Ishikawa (cell line): ENCODE measurements at regions not wholly inside any gene's neighbourhood (a gene's known extent, or its start where the extent isn't known, plus 50 kb on each side); places are given as distances from the start of the nearest gene placed in this dataset.

ENCODE experiments used
- RAD21 ChIP-seq: IDR thresholded peaks from 2 replicates; pipeline ENCODE4 v1.6.1; 2012; ENCODE audit warnings: low read depth
- YY1 ChIP-seq: IDR thresholded peaks from 2 replicates; pipeline ENCODE4 v1.6.1; 2012; ENCODE audit warnings: low read depth

GRCh38 chr7:22576612-22577469, 76.9 kb upstream of the STEAP1B start:
- TF ChIP-seq YY1: no peak
- TF ChIP-seq RAD21: no peak
